HG03378 (cell line): ENCODE measurements at regions not wholly inside any gene's neighbourhood (a gene's known extent, or its start where the extent isn't known, plus 50 kb on each side); places are given as distances from the start of the nearest gene placed in this dataset.

Experiments
- ATAC-seq: cut with Tn5 transposase; IDR thresholded peaks from one replicate; pipeline ENCODE4 v1.9.1; 2021; ENCODE audit warnings: mild to moderate bottlenecking, moderate library complexity; ENCODE audit not compliant: unreplicated experiment

DNA sequence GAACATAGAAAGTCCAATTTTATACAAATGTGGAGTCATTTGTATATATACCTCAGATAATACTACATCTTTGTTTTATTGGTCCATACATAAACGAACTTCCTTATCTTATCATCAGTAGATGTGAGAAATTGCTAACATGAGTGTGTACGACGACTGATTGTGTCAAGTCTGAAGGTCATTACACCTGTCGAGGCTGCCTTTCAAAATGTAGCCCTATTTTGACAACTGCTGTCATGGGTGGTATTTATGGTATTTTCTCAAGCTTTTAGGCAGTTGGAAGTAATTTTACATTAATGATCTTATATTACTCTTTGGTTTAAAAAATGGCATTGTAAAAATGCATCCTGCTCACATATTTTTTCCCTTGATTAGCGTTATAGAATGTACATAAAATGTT, 183.7 kb upstream of the DNAJC19 start:
- ATAC-seq = no peak

DNA sequence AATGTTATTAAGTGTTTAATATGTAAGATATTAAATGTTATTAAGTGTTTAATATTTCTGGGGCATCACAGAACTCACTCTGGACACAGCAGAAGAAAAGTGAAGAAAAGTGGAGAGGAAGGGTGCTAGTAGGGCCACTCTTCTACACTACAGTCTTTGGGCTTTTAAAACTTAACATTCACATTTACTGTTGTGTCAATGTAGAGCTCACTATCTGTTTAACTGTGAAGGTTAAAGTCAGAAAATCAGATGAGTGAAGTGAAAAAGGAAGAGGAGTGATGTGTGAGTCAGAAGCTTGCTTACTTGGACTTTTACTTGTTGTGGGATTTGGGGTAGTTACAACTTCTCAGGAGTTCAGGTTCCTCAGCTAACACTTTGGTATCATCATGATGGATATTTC, 145.3 kb upstream of the DNAJC19 start:
- ATAC-seq = no peak

DNA sequence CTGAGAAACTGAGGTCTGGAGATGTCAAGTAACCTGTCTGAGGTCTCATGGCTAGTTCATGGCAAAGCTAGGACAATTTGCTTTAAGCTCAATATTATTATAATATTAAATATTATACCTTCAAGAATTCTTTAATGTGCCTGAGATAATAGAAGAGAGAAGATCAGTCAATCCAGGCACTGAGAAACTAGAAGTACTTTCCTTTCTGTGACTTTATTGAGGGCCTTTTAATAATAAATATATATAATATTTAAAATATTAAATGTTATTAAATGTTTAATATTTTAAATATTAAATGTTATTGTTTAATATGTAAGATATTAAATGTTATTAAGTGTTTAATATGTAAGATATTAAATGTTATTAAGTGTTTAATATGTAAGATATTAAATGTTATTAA, 144.3 kb upstream of the DNAJC19 start:
- ATAC-seq = no peak

DNA sequence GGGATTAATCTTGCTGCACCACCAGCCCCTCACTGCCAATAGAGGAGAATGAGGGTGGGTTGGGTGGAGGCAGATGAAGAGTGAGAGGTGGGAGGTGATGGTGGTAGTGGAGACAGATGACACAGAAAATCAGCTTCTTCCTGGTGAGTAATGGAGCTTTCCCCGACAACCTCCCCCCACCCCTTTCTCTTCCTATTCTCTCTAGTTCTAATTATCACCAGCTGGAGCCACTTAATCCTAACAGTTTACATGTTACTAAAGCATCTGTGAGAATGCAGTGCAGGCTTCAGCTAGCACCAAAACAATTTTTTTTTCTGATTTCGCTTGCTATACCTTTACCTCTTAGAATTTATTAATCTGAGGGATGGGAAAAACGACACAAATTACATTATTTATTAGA, 116.1 kb upstream of the DNAJC19 start:
- ATAC-seq = no peak

DNA sequence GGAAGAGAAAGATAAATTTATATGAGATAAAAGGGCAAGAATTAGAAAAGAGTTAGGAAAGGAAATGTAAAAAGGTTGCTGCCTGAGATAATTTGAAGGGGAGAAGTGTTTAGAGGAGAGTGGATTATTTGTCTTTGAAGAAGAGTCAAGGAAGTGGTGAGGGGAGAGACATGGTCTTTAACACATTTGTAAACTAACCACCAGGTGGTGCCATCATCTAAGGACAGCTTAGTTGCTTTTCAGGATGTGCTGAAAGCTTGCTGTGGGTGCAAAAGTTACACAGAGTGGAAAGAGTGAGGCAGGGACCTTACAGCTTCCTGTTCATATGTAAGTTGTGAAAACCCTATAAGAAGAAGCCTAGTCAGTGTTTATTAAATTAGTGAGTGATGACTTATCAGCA, 114.1 kb upstream of the DNAJC19 start:
- no peak for ATAC-seq

DNA sequence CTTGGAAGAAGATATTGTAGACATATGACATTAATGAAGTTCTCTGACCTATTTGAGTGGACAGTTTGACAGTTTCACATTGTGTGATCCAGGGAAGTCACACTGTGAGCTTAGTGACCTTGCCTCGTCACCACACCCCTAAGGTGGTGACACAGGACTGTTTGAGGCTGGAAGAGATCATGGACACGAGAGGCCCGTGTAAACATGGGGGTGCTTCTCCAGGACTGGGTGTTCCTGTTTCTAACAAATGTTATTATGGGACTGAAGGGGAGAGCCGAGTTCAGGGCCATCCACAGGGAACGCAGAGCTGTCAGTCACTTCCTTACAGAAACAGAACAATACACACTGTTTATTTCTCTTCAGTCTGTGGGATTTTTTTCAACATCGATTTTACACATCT, 96.5 kb upstream of the DNAJC19 start:
- ATAC-seq = no peak

DNA sequence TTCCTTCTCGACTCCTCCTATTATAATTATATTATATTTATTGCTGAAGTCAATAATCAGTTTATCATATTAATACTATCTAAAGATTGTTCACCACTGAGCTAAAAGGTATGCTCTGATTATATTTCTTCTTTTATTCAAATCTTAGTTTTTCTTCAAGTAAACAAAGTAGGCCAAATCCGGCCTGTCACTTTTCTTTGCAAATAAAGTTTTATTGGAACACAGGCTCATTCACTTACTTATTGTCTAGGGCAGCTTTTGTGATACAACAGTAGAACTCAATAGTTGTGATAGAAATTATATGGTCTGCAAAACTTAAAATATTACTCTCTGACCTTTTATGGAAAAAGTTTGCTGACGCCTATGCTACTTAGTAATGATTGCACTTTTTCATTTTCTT, 92.4 kb upstream of the DNAJC19 start:
- no peak for ATAC-seq

DNA sequence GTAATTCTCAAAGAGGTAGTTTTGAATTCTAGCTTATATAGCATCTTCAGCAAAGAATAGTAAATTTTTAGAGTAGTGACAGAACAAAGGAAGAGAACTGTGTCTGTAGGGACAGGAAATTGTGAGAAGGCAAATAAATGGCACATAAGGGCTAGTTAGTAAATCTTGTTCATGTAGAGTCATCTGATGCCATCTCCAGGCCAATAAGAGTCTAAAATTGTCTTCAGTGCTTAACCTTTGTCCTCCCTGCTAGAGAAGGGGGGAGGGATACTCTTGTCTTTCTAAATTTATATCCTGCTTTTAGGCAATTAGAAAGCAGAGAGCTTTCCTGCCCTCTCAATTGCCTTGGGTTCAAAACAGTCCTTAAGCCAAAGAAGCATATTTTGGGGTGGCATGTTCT, 87.0 kb upstream of the DNAJC19 start:
- no peak for ATAC-seq

DNA sequence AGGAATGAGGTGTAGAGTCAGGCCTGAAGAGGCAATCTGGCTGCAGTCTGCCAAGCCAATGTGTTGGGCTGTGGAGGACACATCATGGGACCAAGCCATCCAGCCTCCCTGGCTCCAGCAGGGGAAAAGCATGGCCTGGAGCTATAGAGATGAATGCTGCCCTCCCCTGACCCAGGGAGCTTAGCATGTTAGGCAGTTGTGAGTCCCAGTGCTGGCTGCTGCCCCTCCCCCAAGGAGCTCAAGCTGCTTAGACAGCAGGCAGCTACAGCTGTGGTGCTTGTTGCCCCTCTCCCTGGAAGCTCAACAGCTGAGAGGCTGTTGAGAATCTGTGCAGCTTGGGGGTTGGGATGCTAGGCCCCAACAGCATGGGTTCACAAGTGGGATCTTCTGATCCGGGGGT, 85.6 kb upstream of the DNAJC19 start:
- ATAC-seq = no peak

DNA sequence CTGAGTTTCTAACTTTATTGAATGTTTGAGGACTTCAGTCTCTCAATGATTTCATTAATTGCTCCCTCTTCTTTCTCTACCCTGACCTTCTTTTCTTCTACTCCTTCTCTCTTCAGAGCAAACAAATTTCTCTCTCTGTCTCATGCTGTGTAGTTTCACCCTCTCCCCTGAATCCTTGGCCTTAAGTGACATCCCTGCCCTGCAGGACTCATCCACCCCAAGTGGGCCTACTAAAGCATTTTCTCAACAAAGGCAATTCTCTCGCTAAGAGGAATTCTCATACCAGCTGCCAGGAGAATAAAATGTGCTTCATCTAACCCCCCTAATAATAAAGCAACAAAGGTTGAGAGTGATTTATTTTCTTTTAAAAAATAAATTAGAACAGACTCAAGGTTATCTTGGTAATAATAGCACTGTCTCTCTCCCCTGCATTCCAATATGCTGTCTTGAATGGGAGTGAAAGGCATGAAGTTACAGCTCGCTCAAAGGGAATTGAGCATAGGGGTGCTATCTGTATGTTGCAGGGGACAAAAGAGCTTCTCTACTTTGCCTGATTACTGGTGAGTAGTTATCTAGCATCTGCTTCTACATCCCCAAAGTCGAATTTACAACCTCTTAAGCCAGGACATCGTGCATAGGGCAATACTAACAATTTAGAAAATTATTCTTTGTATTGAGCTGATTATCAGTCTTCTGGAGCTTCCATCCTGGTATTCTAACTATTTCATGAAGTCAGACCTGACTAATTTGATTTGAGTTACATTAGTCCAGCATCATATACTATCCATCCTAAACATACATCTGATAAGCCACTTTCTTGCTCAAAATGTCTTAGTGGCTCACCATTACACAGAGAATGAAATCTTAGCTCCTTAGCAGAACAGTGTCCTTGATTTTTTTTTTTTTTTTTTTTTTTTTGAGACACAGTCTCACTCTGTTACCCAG, 76.9 kb upstream of the DNAJC19 start:
- no peak for ATAC-seq

DNA sequence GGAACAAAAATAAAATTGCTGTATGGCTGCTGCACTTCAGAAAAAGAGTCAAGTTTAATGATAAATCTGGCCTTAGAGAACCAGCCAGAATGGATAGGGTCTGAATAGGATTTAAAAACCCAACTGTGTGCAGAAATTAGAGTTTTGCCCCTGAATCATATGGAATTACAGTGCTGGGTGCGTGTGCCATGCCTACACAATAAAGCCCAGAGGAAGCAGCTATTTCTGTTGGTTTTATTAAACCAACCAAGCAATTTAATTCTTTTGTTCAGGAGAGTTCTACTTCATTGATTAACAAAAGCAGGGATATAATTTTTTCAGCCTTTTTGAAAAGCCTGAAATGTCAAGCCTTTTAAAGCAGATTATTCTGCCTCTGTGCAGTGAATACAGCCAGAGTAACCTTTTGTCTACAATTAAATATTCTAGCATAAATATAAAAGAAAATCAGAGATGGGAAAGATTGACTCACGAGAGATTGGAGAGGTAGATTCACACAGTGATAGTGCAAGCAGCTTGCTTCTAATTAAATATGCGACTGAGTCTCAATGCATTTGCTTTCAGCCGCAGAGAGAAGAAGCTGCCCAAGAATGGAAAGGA, 66.7 kb upstream of the DNAJC19 start:
- ATAC-seq = no peak

DNA sequence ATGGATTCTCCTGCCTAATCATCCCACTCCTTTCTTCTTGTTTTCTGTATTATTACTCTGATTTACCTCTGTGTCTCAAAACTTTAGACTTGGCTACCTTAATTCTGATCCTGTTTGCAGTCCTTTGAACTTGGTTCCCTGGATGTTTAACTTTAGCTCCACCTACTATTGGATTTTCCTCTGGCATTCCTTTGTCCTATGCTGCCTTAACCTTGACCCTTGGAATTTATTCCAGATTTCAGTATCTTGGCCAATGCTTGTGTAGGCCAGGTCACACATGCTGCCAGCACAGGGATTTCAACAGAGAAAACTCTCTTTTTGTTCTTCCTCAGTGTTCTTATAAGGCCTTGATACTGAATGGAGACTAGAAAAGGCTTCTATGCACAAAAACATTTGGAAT, 65.0 kb upstream of the DNAJC19 start:
- no peak for ATAC-seq

DNA sequence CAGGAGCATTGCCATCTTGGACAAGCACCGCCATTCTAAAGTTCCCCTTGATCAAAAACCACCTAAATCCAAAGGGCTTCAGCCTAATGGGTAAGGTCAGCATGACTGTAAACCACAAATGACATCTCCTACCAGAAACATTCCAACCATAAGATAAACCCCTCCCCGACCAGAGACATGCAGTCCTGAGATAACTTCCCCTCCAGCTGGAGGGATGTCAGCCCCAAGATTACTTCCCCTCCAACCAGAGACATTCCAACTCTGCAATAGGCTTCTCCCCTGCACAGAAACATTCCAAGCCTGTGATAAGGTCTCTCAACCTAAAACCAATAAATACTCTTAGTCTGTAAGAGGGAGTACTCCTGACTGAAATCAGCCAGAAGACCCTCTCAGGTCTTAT, 62.7 kb upstream of the DNAJC19 start:
- no peak for ATAC-seq

DNA sequence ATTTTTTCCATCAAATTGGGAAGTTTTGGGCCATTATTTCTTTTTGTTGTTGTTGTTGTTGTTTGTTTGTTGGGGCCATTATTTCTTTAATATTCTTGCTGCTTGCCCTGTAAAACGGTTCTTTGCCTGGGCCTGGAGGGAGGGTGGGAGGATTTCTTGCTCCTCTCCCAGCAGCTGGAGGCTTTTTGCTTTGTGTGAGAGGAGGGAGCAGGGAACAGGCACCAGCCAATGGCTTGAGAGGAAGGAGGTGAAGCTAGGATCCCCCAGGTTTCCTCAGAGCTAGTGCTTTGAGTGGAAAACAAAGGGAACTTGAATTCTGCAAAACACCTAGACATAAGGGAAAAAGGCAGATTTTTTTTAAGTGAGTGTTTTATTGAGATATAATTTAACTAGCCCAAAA, 61.2 kb upstream of the DNAJC19 start:
- ATAC-seq = no peak

DNA sequence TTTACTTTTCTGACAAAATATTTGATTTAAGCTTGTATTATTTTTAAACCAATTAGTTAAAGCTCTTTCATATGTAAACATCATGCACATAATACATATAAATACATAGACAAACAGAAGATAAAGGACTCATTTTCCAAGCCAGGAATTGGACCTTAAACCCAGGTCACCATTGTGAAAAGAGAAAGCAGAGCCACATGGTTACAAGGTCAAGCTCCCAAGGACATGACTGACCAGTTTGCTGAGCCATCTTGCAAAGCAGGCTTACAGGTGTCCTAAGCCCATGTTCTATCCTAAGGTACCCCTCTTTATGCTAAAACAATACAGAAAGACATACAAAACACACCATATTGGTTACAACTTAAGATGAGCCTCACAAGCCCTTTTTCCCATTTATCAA, 50.5 kb upstream of the DNAJC19 start:
- no peak for ATAC-seq
